A673 (cell line): ENCODE measurements at regions not wholly inside any gene's neighbourhood (a gene's known extent, or its start where the extent isn't known, plus 50 kb on each side); places are given as distances from the start of the nearest gene placed in this dataset.
"Not testable (repeated sequence)": the region's sequence is repeated elsewhere in the genome, so short reads cannot be mapped to it uniquely, and the experiment has no call there.

Source experiments
- BruUV-seq: library from RNA; stranded (reverse); fragments of 400-500 nt; replicated peaks from 2 replicates; lab custom pipeline; 2021; lab: Mats Ljungman, UMichigan
- CTCF ChIA-PET: fragments of 300-600 bp; sonication (Branson Sonifier 250); formaldehyde crosslinking; loops from one replicate; lab custom pipeline; 2022; ENCODE audit warnings: antibody characterized with exemption; lab: Charles Lee
- POLR2A ChIA-PET: fragments of 300-600 bp; sonication (Branson Sonifier 250); formaldehyde crosslinking; loops from one replicate; lab custom pipeline; 2022; ENCODE audit warnings: antibody characterized with exemption; ENCODE audit not compliant: low non-redundant PET; lab: Charles Lee
- DNase-seq: peaks from one replicate; pipeline ENCODE4 v3.0.0-alpha.2; 2015; ENCODE audit warnings: low spot score
- H3K27ac ChIP-seq: fragments of 200-600 bp; sonication (generic); 2 replicates; pipeline ENCODE4 v1.5.1; 2016; ENCODE audit warnings: mixed run types, low read depth, mild to moderate bottlenecking, mixed read lengths, antibody characterized with exemption, low read length; ENCODE audit not compliant: poor library complexity, severe bottlenecking
- H3K27me3 ChIP-seq: fragments of 200-600 bp; sonication (generic); replicated peaks from 2 replicates; pipeline ENCODE4 v1.6.1; 2017; ENCODE audit warnings: mixed run types, low read depth, mild to moderate bottlenecking, mixed read lengths, antibody characterized with exemption, low read length; ENCODE audit not compliant: insufficient read depth, poor library complexity
- H3K36me3 ChIP-seq: fragments of 200-600 bp; sonication (generic); 2 replicates; pipeline ENCODE4 v1.6.1; 2016; ENCODE audit warnings: mixed run types, mild to moderate bottlenecking, mixed read lengths, antibody characterized with exemption, low read length; ENCODE audit not compliant: insufficient read depth, poor library complexity, severe bottlenecking
- H3K4me1 ChIP-seq: fragments of 200-600 bp; sonication (generic); 2 replicates; pipeline ENCODE4 v1.6.1; 2017; ENCODE audit warnings: mixed run types, mild to moderate bottlenecking, mixed read lengths, antibody characterized with exemption, low read length; ENCODE audit not compliant: insufficient read depth, poor library complexity, severe bottlenecking
- H3K4me3 ChIP-seq: fragments of 200-600 bp; sonication (generic); 2 replicates; pipeline ENCODE4 v1.5.1; 2016; ENCODE audit warnings: low read depth, mixed run types, mild to moderate bottlenecking, mixed read lengths, low read length; ENCODE audit not compliant: poor library complexity, severe bottlenecking
- H3K9me3 ChIP-seq: fragments of 200-600 bp; sonication (generic); 2 replicates; pipeline ENCODE4 v1.6.1; 2016; ENCODE audit warnings: mixed run types, low read depth, mild to moderate bottlenecking, mixed read lengths, antibody characterized with exemption, low read length; ENCODE audit not compliant: poor library complexity, severe bottlenecking
- EZH2 ChIP-seq: fragments of 200-600 bp; sonication (generic); IDR thresholded peaks from 2 replicates; pipeline ENCODE4 v1.6.1; 2017; ENCODE audit warnings: borderline replicate concordance, low read depth, mild to moderate bottlenecking, mixed read lengths, antibody characterized with exemption, low read length; ENCODE audit not compliant: poor library complexity, severe bottlenecking
- intact Hi-C: fragments of 100-400 bp; cut with micrococcal nuclease; formaldehyde crosslinking; loops from one replicate; pipeline ENCODE4 v1.10.0; 2022; ENCODE audit not compliant: unreplicated experiment
- TF ChIP-seq, protein P1 (sequence below): fragments of 300-800, 200-600 bp; sonication (generic); conservative IDR thresholded peaks from 2 replicates; pipeline ENCODE4 v1.5.1; 2017; ENCODE audit warnings: low read depth, mild to moderate bottlenecking, antibody characterized with exemption, low read length, moderate library complexity, mixed read lengths

GRCh38 chr22:11351181-11351580, 4176.8 kb upstream of the OR11H1 start:
- H3K27ac ChIP-seq, BruUV-seq, H3K27me3 ChIP-seq, intact Hi-C loops, H3K4me1 ChIP-seq, CTCF ChIA-PET, POLR2A ChIA-PET, H3K4me3 ChIP-seq, H3K36me3 ChIP-seq, DNase-seq: not testable (repeated sequence)
- H3K9me3 ChIP-seq, result peaks cover 34% of the 10 kb centered on the region

DNA sequence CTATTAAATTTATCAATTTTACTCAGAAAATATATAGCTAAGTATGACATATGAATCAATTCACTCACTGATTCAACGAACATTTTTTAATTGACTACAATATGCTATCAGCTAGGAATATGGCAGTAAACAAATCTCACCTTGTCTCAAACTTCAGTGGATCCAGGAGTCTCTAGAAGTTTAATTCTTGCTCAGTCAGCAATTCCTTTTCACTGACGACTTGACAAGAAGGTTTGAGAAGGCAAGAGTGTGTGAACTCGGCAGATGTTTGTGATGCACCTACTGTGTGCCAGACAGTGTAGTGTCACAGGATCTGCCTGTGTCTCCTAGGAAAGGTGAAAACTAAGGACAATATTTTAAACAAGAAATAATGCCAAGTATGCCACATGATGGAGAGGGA, 4175.7 kb upstream of the OR11H1 start:
- DNase-seq, CTCF ChIA-PET, H3K27me3 ChIP-seq, intact Hi-C loops, H3K4me1 ChIP-seq, POLR2A ChIA-PET, H3K4me3 ChIP-seq, BruUV-seq, H3K27ac ChIP-seq, H3K36me3 ChIP-seq: not testable (repeated sequence)
- H3K9me3 ChIP-seq, result peaks cover 31% of the 10 kb centered on the region

DNA sequence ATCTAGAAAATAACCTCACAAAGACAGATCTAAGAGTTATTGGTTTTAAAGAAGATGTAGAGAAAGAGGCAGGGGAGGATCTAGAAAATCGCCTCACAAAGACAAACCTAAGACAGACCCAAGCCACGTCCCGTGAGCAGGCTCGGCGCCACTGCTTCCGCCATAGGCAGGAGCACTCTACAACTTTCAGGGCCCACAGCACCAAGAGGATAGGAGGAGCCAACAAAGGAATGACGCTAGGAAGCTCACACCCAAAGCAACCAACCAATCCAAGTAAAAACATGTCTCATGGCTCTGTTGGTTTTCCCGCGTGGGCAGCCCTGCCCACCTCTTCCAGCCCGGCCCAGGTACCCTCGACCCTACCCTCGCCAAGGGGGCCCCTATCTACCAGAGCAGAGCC, 4167.4 kb upstream of the OR11H1 start:
- no TSS peak for BruUV-seq
- DNase-seq, result no peak
- H3K4me1 ChIP-seq, result no peaks in the 10 kb centered on the region
- no peaks in the 10 kb centered on the region for H3K36me3 ChIP-seq
- intact Hi-C loops, result no loop called here
- H3K27ac ChIP-seq, result no peak overlapping the region
- no peak overlapping the region for H3K4me3 ChIP-seq
- ChIA-PET POLR2A (no interaction called here), CTCF (no interaction called here)
- peaks cover 34% of the 10 kb centered on the region for H3K9me3 ChIP-seq
- H3K27me3 ChIP-seq, result no peaks in the 10 kb centered on the region
- no peak for TF ChIP-seq EZH2
- TF ChIP-seq, protein P1, sequence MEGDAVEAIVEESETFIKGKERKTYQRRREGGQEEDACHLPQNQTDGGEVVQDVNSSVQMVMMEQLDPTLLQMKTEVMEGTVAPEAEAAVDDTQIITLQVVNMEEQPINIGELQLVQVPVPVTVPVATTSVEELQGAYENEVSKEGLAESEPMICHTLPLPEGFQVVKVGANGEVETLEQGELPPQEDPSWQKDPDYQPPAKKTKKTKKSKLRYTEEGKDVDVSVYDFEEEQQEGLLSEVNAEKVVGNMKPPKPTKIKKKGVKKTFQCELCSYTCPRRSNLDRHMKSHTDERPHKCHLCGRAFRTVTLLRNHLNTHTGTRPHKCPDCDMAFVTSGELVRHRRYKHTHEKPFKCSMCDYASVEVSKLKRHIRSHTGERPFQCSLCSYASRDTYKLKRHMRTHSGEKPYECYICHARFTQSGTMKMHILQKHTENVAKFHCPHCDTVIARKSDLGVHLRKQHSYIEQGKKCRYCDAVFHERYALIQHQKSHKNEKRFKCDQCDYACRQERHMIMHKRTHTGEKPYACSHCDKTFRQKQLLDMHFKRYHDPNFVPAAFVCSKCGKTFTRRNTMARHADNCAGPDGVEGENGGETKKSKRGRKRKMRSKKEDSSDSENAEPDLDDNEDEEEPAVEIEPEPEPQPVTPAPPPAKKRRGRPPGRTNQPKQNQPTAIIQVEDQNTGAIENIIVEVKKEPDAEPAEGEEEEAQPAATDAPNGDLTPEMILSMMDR, result no peak

GRCh38 chr22:11361496-11361895, 4166.5 kb upstream of the OR11H1 start:
- H3K27ac ChIP-seq, CTCF ChIA-PET, DNase-seq, H3K4me3 ChIP-seq, intact Hi-C loops, H3K36me3 ChIP-seq, BruUV-seq, POLR2A ChIA-PET, H3K27me3 ChIP-seq, H3K4me1 ChIP-seq: not testable (repeated sequence)
- peaks cover 42% of the 10 kb centered on the region for H3K9me3 ChIP-seq

- H3K4me1 ChIP-seq, H3K27ac ChIP-seq, H3K36me3 ChIP-seq, intact Hi-C loops, DNase-seq, CTCF ChIA-PET, H3K4me3 ChIP-seq, POLR2A ChIA-PET, H3K27me3 ChIP-seq, BruUV-seq: not testable (repeated sequence)
- peaks cover 56% of the 10 kb centered on the region for H3K9me3 ChIP-seq
These were observed 4158.2 kb upstream of the OR11H1 start for GRCh38 chr22:11369612-11370307.

DNA sequence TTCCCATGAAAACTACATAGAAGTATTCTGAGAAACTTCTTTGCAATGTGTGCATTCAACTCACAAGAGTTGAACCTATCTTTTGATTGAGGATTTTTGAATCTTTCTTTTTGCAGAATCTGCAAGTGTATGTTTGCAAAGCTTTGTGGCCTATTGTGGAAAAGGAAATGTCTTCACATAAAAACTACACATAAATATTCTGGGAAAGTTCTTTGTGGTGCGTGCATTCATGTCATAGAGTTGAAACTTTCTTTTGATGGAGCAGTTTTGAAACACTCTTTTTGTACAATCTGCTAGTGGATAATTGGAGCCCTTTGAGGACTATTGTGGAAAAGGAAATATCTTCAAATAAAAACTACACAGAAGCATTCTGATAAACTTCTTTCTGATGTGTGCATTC, 4157.7 kb upstream of the OR11H1 start:
- H3K27me3 ChIP-seq, H3K4me3 ChIP-seq, POLR2A ChIA-PET, intact Hi-C loops, DNase-seq, H3K27ac ChIP-seq, H3K4me1 ChIP-seq, H3K36me3 ChIP-seq, BruUV-seq, CTCF ChIA-PET: not testable (repeated sequence)
- peaks cover 55% of the 10 kb centered on the region for H3K9me3 ChIP-seq
